GM23338 (cell line): ENCODE measurements at regions not wholly inside any gene's neighbourhood (a gene's known extent, or its start where the extent isn't known, plus 50 kb on each side); places are given as distances from the start of the nearest gene placed in this dataset.

Source experiments
- ATAC-seq: fragments of 200-7000 bp; cut with Tn5 transposase; 3 replicates; pipeline ENCODE4 v1.9.1; 2020
- DNase-seq: peaks from one replicate; pipeline ENCODE4 v3.0.0-alpha.2; 2015; ENCODE audit warnings: low spot score
- H2AFZ ChIP-seq: fragments of 200-600 bp; sonication (generic); 2 replicates; pipeline ENCODE4 v1.8.0; 2016; ENCODE audit warnings: antibody characterized with exemption, mild to moderate bottlenecking, moderate library complexity
- H3F3A ChIP-seq: fragments of 200-600 bp; sonication (generic); replicated peaks from 2 replicates; pipeline ENCODE4 v1.8.0; 2017; ENCODE audit warnings: antibody characterized with exemption, mixed run types, low read depth
- H3K27ac ChIP-seq: fragments of 200-600 bp; sonication (generic); 2 replicates; pipeline ENCODE4 v1.6.1; 2016; ENCODE audit warnings: low read depth
- H3K27me3 ChIP-seq: fragments of 200-600 bp; sonication (generic); 2 replicates; pipeline ENCODE4 v1.8.0; 2016; ENCODE audit warnings: mild to moderate bottlenecking, mixed run types, moderate library complexity; ENCODE audit not compliant: insufficient read depth
- H3K36me3 ChIP-seq: fragments of 200-600 bp; sonication (generic); 2 replicates; pipeline ENCODE4 v1.8.0; 2016; ENCODE audit warnings: mild to moderate bottlenecking; ENCODE audit not compliant: insufficient read depth
- H3K4me1 ChIP-seq: fragments of 200-600 bp; sonication (generic); 2 replicates; pipeline ENCODE4 v1.8.0; 2016; ENCODE audit warnings: mild to moderate bottlenecking, moderate library complexity; ENCODE audit not compliant: insufficient read depth
- H3K4me2 ChIP-seq: fragments of 200-600 bp; sonication (generic); 2 replicates; pipeline ENCODE4 v1.7.1; 2017; ENCODE audit warnings: mixed run types
- H3K4me3 ChIP-seq: fragments of 200-600 bp; sonication (generic); 2 replicates; pipeline ENCODE4 v1.6.1; 2016; ENCODE audit warnings: mixed run types
- H3K79me2 ChIP-seq: fragments of 200-600 bp; sonication (generic); replicated peaks from 2 replicates; pipeline ENCODE4 v1.8.0; 2017; ENCODE audit warnings: mild to moderate bottlenecking; ENCODE audit not compliant: insufficient read depth
- H3K9me2 ChIP-seq: fragments of 200-600 bp; sonication (generic); 2 replicates; pipeline ENCODE4 v1.8.0; 2017; ENCODE audit not compliant: insufficient read depth
- H4K20me1 ChIP-seq: fragments of 200-600 bp; sonication (generic); replicated peaks from 2 replicates; pipeline ENCODE4 v1.8.0; 2017; ENCODE audit warnings: mild to moderate bottlenecking; ENCODE audit not compliant: insufficient read depth
- H3K27ac Mint-ChIP-seq: 2 replicates; pipeline ENCODE4 v1.8.0; 2020; ENCODE audit warnings: inconsistent platforms, mild to moderate bottlenecking, moderate library complexity, mixed read lengths
- H3K27me3 Mint-ChIP-seq: 3 replicates; pipeline ENCODE4 v1.8.0; 2022; ENCODE audit warnings: low read depth, mild to moderate bottlenecking, moderate library complexity, mixed read lengths, inconsistent platforms; ENCODE audit not compliant: insufficient read depth, poor library complexity
- H3K36me3 Mint-ChIP-seq: 3 replicates; pipeline ENCODE4 v1.8.0; 2021; ENCODE audit warnings: low read depth, mild to moderate bottlenecking, inconsistent platforms, moderate library complexity, mixed read lengths
- H3K4me1 Mint-ChIP-seq: 3 replicates; pipeline ENCODE4 v1.8.0; 2020; ENCODE audit warnings: mild to moderate bottlenecking, inconsistent platforms, mixed read lengths
- H3K4me3 Mint-ChIP-seq: 3 replicates; pipeline ENCODE4 v1.8.0; 2021; ENCODE audit warnings: moderate library complexity, mild to moderate bottlenecking, inconsistent platforms, mixed read lengths
- H3K9me3 Mint-ChIP-seq: 3 replicates; pipeline ENCODE4 v1.8.0; 2020; ENCODE audit warnings: moderate library complexity, mild to moderate bottlenecking, inconsistent platforms, mixed read lengths
- CREB1 ChIP-seq: fragments of 250-450 bp; sonication (Bioruptor Pico); IDR thresholded peaks from 2 replicates; pipeline ENCODE4 v1.5.0; 2020; ENCODE audit warnings: low read depth, mild to moderate bottlenecking, moderate library complexity
- CTCF ChIP-seq, 2 experiments: fragments of 200-600 bp in 1 of 2; sonication (generic) in 1 of 2; conservative IDR thresholded peaks; 2 replicates each; pipeline versions ENCODE4 v1.5.1 to v1.6.1; 2016 to 2017; ENCODE audit warnings: antibody characterized with exemption in 2 of 2, low read depth in 2 of 2, mild to moderate bottlenecking in 2 of 2, moderate library complexity in 1 of 2
- EZH2 ChIP-seq: fragments of 200-600 bp; sonication (generic); IDR thresholded peaks from one replicate; pipeline ENCODE4 v1.8.0; 2017; ENCODE audit warnings: antibody characterized with exemption, mild to moderate bottlenecking, low read depth; ENCODE audit not compliant: unreplicated experiment
- EZH2phosphoT487 ChIP-seq: fragments of 200-600 bp; sonication (generic); IDR thresholded peaks from one replicate; pipeline ENCODE4 v1.8.1; 2018; ENCODE audit warnings: antibody characterized with exemption; ENCODE audit not compliant: unreplicated experiment
- JUNB ChIP-seq: IDR thresholded peaks from one replicate; pipeline ENCODE4 v1.6.1; 2016; ENCODE audit warnings: antibody characterized with exemption; ENCODE audit not compliant: unreplicated experiment
- NANOG ChIP-seq: IDR thresholded peaks from 2 replicates; pipeline ENCODE4 v1.6.1; 2016; ENCODE audit warnings: antibody characterized with exemption, borderline replicate concordance
- POLR2AphosphoS5 ChIP-seq: IDR thresholded peaks from 2 replicates; pipeline ENCODE4 v1.6.1; 2016; ENCODE audit warnings: antibody characterized with exemption, low read depth
- STAT1 ChIP-seq: IDR thresholded peaks from one replicate; pipeline ENCODE4 v1.6.1; 2016; ENCODE audit warnings: antibody characterized with exemption; ENCODE audit not compliant: unreplicated experiment
- ZNF114 ChIP-seq: fragments of 250-450 bp; sonication (Bioruptor Pico); IDR thresholded peaks from 2 replicates; pipeline ENCODE4 v1.5.0; 2020; ENCODE audit warnings: mild to moderate bottlenecking, moderate library complexity
- ZNF331 ChIP-seq: fragments of 250-450 bp; sonication (Bioruptor Pico); IDR thresholded peaks from 2 replicates; pipeline ENCODE4 v1.5.0; 2020; ENCODE audit warnings: low read depth, mild to moderate bottlenecking, moderate library complexity
- ZNF462 ChIP-seq: fragments of 250-450 bp; sonication (Bioruptor Pico); IDR thresholded peaks from 2 replicates; pipeline ENCODE4 v1.5.0; 2020; ENCODE audit warnings: mild to moderate bottlenecking, moderate library complexity
- TF ChIP-seq, protein P1 (sequence below): IDR thresholded peaks from 2 replicates; pipeline ENCODE4 v1.6.1; 2016; ENCODE audit warnings: antibody characterized with exemption
- TF ChIP-seq, protein P2 (sequence below): IDR thresholded peaks from one replicate; pipeline ENCODE4 v1.6.1; 2018; ENCODE audit warnings: antibody characterized with exemption; ENCODE audit not compliant: unreplicated experiment

- no peak overlapping the region for H3K4me3 ChIP-seq
- H3K4me1 ChIP-seq: no peaks in the 10 kb centered on the region
- Mint-ChIP-seq H3K27me3 (peaks cover 3% of the 10 kb centered on the region), H3K27ac (0 out of 2 replicates have a peak overlapping the region, but pooled peaks have one; percentile 10), H3K36me3 (no peaks in the 10 kb centered on the region), H3K9me3 (no peaks in the 10 kb centered on the region), H3K4me3 (no peak overlapping the region), H3K4me1 (peaks cover 8% of the 10 kb centered on the region; the same call in 2 of the 3 replicates)
- ATAC-seq: peak; percentile 67
- 0 out of 2 replicates have a peak, but pooled peaks cover 7% of the 10 kb centered on the region for H3K9me2 ChIP-seq
- H3K79me2 ChIP-seq: no peaks in the 10 kb centered on the region
- no peaks in the 10 kb centered on the region for H3K36me3 ChIP-seq
- H3K27ac ChIP-seq: no peak overlapping the region
- H3K4me2 ChIP-seq: no peak overlapping the region
- TF ChIP-seq EZH2: no peak
- TF ChIP-seq, protein P1, sequence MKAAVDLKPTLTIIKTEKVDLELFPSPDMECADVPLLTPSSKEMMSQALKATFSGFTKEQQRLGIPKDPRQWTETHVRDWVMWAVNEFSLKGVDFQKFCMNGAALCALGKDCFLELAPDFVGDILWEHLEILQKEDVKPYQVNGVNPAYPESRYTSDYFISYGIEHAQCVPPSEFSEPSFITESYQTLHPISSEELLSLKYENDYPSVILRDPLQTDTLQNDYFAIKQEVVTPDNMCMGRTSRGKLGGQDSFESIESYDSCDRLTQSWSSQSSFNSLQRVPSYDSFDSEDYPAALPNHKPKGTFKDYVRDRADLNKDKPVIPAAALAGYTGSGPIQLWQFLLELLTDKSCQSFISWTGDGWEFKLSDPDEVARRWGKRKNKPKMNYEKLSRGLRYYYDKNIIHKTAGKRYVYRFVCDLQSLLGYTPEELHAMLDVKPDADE: no peak
- TF ChIP-seq NANOG: no peak
- TF ChIP-seq, protein P2, sequence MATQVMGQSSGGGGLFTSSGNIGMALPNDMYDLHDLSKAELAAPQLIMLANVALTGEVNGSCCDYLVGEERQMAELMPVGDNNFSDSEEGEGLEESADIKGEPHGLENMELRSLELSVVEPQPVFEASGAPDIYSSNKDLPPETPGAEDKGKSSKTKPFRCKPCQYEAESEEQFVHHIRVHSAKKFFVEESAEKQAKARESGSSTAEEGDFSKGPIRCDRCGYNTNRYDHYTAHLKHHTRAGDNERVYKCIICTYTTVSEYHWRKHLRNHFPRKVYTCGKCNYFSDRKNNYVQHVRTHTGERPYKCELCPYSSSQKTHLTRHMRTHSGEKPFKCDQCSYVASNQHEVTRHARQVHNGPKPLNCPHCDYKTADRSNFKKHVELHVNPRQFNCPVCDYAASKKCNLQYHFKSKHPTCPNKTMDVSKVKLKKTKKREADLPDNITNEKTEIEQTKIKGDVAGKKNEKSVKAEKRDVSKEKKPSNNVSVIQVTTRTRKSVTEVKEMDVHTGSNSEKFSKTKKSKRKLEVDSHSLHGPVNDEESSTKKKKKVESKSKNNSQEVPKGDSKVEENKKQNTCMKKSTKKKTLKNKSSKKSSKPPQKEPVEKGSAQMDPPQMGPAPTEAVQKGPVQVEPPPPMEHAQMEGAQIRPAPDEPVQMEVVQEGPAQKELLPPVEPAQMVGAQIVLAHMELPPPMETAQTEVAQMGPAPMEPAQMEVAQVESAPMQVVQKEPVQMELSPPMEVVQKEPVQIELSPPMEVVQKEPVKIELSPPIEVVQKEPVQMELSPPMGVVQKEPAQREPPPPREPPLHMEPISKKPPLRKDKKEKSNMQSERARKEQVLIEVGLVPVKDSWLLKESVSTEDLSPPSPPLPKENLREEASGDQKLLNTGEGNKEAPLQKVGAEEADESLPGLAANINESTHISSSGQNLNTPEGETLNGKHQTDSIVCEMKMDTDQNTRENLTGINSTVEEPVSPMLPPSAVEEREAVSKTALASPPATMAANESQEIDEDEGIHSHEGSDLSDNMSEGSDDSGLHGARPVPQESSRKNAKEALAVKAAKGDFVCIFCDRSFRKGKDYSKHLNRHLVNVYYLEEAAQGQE: no peak
- TF ChIP-seq ZNF462 (CRISPR knock-in tag): no peak
- TF ChIP-seq CTCF (conservative IDR thresholded peaks at IDR 0.05; ENCODE audit: low read depth in 2 of 2): no peak
- TF ChIP-seq STAT1: no peak
- no peak for TF ChIP-seq EZH2phosphoT487
- no peak for TF ChIP-seq POLR2AphosphoS5
- no peak for TF ChIP-seq ZNF331 (CRISPR knock-in tag)
- TF ChIP-seq JUNB: no peak
- no peak for TF ChIP-seq ZNF114 (CRISPR knock-in tag)
- no peak for TF ChIP-seq CREB1 (CRISPR knock-in tag)
- DNase-seq: peak; percentile 18
- no peaks in the 10 kb centered on the region for H4K20me1 ChIP-seq
- H2AFZ ChIP-seq: no peak overlapping the region
- H3K27me3 ChIP-seq: no peaks in the 10 kb centered on the region
- no peaks in the 10 kb centered on the region for H3F3A ChIP-seq
Measured at GRCh38 chr4:148651991-148652390, 209.8 kb upstream of the NR3C2 start.
